Dermis blood vessel endothelial cell (primary cell): ENCODE measurements at regions not wholly inside any gene's neighbourhood (a gene's known extent, or its start where the extent isn't known, plus 50 kb on each side); places are given as distances from the start of the nearest gene placed in this dataset.

ENCODE experiments used
- DNase-seq: peaks from one replicate; pipeline ENCODE4 v3.0.0; 2010

DNA sequence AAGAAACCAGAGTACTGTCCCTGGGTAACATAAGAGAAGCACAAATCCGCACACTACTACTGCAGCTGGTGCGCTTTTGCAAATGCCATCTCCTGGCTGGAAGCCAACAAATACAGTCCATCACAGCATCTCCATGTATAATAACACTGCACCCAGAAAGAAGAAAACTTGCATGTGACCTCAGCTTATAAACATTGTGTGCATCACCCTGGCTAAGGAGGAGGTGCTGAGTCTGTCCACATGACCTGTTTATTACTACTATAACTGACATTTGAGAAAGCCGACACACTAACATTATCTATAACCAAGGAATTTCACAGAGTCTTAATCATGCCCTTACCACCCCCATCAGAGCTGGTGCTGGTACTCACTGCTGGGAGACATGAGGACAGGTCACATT lies 516.8 kb downstream of the CFAP47 start:
- no peak for DNase-seq

- DNase-seq: no peak
Measured at GRCh38 chrX:36443007-36443406, 523.5 kb downstream of the CFAP47 start.

- DNase-seq: no peak
Measured at GRCh38 chrX:36445566-36445965, 526.0 kb downstream of the CFAP47 start.

DNA sequence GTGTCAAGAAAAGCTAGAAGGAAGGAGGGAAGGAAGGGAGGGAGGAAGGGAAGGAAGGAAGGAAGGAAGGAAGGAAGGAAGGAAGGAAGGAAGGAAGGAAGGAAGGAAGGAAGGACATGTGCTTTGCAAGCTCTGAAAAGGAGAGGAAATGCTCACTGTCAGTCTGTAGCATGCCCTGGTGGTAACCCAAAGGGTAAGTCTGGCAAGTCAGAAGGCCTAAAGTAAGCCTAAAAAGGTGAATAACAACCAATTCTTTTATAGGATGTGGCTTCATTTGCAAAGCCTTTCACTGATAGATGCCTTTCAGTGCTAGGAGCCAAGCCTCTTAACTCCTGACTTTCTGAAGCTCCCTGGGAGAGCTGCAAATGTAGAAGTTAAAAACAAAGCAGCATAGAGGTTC lies 542.6 kb downstream of the CFAP47 start:
- DNase-seq: no peak

DNA sequence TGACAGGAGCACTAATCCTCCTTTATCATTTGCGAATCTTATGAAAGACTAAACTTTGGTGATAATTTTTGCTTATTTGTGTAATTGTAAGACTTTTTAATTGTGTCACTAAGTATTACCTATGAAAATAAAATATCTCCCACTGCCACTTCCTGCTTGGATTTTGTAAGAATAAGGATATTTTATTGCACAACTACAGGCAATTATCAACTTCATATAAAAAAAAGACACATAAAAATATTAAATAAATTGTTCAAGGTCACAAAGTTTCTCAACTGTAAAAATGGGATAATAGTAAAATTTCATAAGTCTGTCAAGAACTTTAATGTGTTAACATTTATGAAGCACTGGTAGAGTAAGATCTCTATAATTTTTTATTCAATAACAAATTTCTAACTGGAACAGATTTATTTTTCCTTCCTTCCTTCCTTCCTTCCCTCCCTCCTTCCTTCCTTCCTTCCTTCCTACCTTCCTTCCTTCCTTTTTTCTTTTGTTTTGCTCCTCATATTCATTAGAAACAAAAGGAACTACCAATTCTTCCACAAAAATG lies 527.6 kb upstream of the FAM47C start:
- no peak for DNase-seq

- DNase-seq: no peak
Measured at GRCh38 chrX:36501169-36501702, 506.9 kb upstream of the FAM47C start.

- DNase-seq: no peak
Measured at GRCh38 chrX:36504625-36505024, 503.5 kb upstream of the FAM47C start.

DNA sequence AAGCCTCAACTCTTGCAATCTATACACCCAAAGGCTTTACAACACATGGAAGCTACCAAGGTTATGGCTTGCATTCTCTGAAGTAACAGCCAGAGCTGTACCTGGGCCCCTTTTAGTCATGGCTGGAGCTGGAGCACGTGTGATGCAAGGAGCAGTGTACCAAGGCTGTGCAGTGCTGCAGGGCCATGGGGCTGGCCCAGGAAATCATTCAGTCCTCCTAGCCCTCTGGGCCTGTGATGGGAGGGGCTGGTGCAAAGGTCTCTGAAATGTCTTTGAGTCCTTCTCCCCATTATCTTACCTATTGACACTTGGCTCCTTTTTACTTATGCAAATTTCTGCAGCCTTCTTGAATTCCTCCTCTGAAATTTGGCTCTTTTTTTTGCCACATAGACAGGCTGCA lies 500.1 kb upstream of the FAM47C start:
- no peak for DNase-seq

GRCh38 chrX:36510736-36511135 lies 497.4 kb upstream of the FAM47C start:
- no peak for DNase-seq

DNA sequence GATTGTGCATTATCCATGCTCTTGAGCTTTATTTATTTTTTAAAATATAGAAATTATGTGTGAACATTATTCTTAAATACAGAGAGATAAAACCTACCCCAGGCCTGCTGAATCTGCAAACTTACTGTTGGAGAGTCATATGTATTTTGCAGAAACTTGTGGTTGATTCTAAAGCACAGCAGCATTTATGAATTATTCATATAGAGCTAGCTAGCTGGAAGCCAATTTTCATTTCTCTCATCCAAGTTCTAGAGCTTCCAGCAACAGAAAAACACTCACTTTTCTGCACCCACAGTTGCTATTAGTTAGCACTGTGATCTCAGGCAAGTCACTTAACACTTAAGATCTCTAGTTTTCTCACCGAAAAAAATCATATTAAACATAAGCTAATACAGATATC lies 479.5 kb upstream of the FAM47C start:
- DNase-seq: no peak

GRCh38 chrX:36534900-36535299 lies 473.3 kb upstream of the FAM47C start:
- no peak for DNase-seq

- no peak for DNase-seq
Measured at GRCh38 chrX:36543499-36543898, 464.7 kb upstream of the FAM47C start.

DNA sequence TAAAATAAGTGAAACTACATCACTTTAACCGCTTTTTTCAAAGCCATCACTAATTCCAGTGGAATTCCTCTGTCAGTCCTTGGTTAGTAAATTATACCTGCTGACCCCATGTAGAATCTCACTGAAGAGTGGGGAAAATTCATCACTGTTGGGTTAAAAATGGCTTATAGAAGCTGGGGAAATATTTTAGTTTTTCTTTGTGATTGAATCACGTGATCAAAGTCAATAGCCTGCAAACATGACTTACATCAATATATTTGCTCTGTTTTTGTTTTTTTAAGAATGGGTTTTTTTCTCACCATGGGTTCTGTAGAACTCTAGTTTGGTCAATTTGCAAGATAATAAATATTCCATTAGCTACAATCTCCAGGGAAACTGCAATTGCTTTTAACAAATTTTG lies 445.2 kb upstream of the FAM47C start:
- no peak for DNase-seq

- no peak for DNase-seq
Measured at GRCh38 chrX:36568946-36569345, 439.2 kb upstream of the FAM47C start.

DNA sequence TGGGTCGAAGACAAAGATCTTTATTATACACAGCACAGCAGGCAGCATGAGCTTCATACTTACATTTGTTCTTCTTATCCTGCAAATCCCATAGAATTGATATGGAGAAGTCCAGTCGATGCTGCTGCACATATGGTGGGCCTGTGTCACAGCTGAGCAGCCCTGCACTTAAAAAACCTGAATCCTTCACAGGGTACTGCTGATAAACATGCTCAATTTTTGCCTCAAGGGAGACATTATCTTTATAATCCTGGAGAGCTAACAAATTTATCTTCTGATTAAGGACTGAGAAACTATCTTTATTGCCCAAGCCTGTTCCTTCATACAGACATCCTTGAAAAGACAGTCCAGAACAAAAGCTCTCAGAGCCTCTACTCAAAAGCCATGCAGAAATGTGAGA lies 434.4 kb upstream of the FAM47C start:
- no peak for DNase-seq

- DNase-seq: no peak
Measured at GRCh38 chrX:36575670-36576069, 432.5 kb upstream of the FAM47C start.

GRCh38 chrX:36577006-36577405 lies 431.2 kb upstream of the FAM47C start:
- no peak for DNase-seq

- no peak for DNase-seq
Measured at GRCh38 chrX:36581030-36581429, 427.1 kb upstream of the FAM47C start.

GRCh38 chrX:36583674-36584073 lies 424.5 kb upstream of the FAM47C start:
- DNase-seq: no peak

DNA sequence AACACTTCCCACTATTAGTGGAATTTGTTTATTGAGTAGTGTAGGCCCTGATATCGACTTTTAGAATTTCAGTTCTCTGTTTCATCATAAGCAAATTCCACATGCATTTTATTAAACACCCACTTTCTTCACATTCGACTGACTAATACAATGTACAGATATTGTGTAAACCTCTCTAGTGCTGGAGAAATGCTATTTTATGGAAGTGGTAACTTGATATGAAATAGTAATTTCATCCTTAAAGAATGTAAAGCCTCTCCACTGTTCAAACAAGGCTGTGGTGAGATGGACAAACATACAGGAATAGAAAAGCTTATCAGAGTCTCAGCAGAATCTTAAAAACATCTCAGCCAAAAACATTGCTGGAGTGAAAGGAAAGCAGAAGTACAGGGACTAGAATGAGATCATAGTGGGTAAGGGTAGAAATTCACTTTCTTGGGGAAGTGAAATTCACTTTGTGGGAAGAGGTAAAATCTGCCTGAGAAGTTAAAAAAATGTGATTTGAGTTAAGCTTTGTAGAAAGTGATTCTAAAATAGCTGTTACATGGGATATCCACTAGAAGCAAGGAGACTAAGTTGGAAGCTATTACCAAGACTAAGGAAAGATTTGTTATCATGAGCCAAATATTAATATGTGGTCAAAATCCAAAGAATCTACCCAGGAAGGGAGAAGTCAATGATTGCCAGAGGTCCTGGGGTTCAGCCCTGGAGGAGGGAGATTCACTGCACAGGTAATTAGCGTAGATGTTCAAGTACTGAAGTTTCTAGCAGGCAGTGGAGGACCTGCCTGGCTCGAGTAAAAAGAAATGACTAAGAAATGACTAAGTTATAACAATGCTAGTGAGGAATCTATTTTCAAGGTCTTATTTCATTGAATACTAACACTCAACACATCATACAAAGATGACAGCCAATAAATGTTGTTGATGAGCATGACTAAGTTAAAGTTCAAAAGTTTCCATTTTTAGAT lies 398.3 kb upstream of the FAM47C start:
- no peak for DNase-seq

DNA sequence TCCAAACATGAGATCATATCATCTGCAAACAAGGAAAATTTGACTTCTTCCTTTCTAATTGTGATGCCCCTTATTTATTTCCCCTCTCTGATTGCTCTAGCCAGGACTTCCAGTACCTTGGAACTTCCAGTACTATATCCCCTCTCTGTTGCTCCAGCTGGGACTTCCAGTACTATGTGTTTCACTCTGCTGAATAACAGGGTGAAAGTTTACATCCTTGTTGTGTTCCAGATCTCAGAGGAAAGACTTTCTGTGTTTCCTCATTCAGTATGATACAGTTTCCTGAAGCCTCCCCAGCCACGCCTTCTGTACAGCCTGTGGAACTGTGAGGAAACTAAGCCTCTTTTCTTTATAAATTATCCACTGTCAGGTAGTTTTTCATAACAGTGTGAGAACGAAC lies 381.3 kb upstream of the FAM47C start:
- no peak for DNase-seq

DNA sequence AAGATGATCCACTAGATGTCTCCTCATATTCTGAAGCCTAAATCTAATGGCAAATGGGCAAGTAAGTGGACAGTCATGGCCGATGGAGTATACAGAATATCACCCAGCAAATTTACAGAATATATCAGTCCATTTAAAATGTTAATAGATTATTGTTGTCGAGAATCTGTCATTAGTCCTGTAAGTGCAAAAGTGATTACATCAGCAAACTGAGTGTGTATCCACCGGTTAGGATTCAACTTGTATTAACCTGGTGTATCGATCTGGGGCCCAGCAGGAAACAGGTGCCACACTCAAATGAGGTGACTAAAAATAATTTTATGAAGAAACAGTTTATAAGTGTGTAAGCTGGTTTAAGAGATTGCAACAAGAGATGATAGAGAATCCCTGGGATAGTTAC lies 367.9 kb upstream of the FAM47C start:
- no peak for DNase-seq

GRCh38 chrX:36642052-36642451 lies 366.1 kb upstream of the FAM47C start:
- DNase-seq: no peak

DNA sequence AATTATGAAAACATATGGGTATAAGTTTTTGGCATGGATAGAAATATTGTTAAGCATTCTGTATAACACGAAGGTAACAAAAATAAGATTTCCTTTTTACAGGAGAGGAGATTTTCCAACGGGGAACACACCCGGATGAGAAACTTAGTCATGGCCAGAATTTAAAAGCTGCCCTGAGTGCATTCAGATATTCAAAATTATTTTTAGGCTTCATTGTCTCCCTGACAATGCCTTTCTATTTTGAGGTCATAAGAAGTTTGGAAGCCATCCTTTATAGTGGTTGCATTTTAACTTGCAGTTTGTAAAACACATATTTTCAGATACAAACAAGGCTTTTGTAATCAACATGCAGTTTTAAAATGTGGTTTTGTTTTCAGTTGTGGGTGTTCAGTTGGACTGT lies 357.5 kb upstream of the FAM47C start:
- DNase-seq: no peak
